ENCODE measurements at regions not wholly inside any gene's neighbourhood (a gene's known extent, or its start where the extent isn't known, plus 50 kb on each side); places are given as distances from the start of the nearest gene placed in this dataset.

DNA sequence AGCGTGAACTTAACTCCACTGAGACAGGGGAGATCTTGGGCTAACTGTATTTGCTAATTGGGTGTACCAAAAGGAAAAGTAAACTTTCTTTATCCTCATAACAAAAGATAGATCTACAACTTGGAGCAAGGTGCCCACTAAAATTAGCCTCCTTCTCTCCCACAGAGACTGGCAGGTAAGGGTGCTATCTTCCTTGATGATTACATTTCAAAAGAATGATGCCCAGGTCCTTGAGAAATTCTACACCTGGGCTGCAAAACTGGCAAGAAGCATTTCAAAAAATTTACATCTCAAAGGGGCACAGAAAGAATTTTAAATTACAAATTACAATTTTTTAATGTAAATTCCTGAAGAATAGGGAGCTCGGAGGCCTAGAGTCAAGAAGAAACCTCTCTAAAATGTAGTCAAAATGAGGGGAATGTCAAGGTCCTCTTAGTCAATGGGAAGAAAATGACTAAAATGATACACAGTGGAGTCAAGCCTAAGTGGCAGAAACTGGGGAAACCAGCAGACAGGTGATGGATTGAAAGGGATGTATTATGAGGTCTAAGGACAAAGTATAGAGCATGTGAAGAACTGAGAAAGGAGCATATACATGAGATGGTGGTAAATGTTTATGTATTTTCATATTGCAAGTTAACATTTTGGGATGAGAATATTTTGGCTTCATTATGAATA is 348.3 kb upstream of the TUSC1 start:
- DNase-seq: no peak

DNA sequence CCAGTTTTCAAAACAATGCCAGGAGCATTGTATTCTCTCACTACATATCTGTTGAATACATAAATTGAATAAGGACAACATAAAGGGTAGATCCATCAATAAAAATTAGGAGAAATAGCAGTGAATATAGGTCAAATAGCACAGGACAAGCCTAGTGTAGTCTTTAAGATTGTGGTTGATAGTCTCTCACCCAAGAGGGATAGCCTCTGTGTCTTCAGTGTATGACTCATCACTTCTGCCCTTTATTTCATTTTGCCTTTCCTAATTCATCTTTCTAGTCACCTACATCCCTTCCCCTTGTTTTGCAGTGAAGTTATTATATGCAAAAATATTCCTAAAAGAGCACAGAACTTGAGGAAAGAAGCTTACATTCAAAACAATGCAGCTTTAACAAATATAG is 335.0 kb upstream of the TUSC1 start:
- DNase-seq: no peak

GRCh38 chr9:26012797-26013196 is 334.6 kb upstream of the TUSC1 start:
- DNase-seq: no peak

GRCh38 chr9:25994605-25995004 is 316.4 kb upstream of the TUSC1 start:
- no peak for DNase-seq

DNA sequence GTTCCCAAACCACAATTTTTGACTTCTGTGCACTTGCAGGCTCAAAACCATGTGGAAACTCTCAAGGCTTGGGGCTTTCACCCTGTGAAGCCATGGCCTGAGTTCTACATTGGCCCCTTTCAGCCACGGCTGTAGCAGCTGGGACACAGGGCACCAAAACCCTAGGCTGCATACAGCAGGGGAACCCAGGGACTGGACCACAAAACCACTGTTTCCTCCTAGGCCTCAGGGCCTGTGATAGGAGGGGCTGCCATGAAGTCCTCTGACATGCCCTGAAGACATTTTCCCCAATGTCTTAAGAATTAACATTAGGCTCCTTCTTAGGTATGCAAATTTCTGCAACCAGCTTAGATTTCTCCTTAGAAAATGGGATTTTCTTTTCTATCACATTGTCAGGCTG is 312.1 kb upstream of the TUSC1 start:
- DNase-seq: no peak

DNA sequence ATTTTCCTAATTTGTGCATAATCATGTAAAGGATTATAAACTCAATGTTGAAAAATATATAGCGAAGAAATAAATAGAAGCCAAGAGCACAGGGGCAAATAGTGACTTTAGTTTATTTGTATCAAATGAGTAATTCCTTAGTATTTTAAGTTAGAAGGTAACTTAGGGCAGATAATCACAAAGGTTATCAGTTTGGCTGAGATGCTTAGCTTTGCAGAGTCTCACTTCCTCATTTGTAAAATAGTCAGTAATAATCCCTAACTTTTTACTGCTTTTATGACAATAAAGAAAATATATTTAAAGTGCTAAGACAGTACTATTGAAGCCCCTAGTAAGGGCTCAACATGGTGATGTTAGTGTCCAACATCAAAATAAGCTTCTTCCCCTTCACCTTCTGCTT is 297.4 kb upstream of the TUSC1 start:
- no peak for DNase-seq

DNA sequence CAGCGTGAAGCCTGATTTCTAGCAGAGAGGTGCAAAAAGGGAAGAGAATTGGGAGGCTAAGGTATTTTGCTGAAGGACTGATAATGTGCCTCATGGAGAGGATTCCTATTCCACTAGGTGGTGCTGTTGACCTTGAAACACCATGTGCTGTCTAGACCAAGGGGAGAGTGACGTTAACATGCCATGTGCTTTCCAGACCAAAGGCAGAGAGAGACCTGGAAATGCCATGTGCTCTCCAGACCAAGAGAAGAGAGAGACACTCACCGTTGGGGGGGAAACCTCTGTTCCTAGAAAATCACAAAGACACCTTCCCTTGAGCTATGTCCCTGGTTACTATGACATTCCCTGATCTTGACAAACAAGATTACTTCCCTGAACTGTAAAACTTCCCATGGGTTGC is 286.0 kb upstream of the TUSC1 start:
- peak; percentile 65 for DNase-seq

DNA sequence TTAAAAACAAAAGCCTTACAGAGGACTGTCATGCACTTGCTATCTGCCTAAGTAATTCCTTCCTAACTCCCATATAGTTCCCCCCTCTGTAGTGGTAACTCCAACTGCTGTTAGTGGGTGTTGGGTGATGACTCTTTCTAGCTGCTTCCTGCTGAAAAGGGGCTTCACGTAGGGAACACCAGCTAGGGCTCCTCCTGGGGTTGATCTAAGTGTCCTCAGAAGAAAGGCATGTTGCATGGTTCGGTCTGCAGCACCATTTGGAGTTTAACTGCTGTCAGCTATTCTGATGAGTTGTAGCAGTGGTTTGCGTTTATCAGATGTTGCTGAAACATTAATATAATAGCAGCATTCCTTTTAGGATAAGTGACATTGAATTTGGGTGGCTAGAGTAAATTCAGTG is 281.9 kb upstream of the TUSC1 start:
- DNase-seq: no peak

- no peak for DNase-seq
Observed at GRCh38 chr9:25954209-25954608, 276.0 kb upstream of the TUSC1 start.

- no peak for DNase-seq
Observed at GRCh38 chr9:25948182-25948581, 269.9 kb upstream of the TUSC1 start.

DNA sequence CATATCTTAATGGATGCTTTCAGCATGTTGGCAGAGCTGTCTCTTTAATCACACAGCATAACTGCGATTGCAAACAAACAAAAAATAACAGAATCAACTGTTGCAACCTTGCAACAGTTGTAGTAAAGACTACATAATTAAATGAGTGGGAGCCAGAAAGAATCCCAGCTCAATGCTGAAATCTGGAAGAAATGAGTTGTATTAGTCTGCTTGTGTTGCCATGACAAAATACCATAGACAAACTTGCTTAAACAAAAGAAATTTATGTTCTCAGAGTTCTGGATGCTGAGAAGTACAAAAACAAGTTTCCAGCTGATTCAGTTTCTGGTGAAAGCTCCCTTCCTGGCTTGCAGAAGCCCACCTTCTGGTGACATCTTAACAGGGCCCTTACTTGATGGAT is 260.9 kb upstream of the TUSC1 start:
- DNase-seq: no peak

- no peak for DNase-seq
Observed at GRCh38 chr9:25936031-25936430, 257.8 kb upstream of the TUSC1 start.

GRCh38 chr9:25935188-25935587 is 256.9 kb upstream of the TUSC1 start:
- DNase-seq: no peak

DNA sequence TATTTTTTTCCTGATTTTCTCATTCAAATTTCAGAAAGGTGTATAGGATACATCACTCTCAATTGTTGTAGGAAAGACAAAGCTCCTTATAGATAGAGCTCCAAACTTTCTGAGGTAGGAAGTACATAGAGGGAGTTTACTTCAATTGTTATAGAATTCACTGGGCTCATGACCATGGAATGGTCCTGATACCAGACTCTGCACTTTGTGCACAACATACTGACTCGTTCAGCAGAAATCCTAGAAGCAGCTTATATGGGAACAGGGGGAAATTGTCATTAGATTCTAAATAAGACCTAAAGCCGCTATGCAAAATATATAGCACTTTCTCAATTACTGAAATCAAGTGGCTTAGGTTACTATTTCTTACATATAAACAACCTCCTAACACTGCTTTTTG is 240.5 kb upstream of the TUSC1 start:
- no peak for DNase-seq

DNA sequence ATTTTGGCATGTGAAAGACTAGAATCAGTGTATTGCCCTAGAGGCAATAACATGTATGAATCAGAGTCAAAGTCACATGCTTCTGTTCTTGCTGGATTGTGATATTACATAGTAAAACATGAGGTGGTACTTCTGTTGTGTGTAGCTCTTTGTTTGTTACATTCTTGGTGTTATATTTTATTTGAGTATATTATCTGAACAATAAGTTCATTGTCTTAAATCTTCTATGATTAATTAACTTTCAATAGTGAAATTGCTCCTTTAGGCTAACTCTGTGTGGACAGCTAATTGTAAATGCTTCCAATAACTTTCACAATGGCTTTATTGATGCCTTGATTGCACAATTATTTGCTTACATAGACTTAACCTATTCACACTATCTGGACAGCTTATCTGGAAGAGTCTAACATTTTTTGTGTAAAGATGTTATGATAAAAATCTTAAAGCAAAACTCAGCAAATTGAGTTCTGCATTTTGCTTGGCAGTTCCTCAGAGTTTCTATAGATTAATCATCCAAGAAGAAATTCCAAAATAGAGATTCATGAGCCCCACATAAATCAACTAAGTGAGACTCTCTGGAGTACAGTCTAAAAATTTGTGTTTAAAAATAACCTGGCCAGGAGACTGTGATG is 239.6 kb upstream of the TUSC1 start:
- DNase-seq: no peak

GRCh38 chr9:25913806-25914205 is 235.6 kb upstream of the TUSC1 start:
- DNase-seq: no peak

DNA sequence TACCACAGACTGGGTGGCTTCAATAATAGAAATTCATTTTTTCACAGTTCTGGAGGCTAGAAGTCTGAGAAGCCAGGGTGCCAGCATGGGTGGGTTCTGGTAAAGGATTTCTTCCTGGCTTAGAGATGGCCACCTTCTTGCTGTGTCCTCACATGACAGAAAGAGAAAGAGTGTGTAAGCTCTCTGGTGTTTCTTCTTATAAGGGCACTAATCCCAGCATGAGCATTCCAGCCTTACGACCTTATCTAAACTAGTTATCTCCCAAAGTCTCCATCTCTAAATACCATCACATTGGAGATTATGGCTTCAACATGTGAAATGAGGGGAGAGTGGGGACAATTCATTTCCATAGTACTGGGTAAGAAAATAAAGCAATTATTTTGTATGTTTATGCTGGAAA is 226.5 kb upstream of the TUSC1 start:
- no peak for DNase-seq

GRCh38 chr9:25891527-25891926 is 213.3 kb upstream of the TUSC1 start:
- DNase-seq: no peak

DNA sequence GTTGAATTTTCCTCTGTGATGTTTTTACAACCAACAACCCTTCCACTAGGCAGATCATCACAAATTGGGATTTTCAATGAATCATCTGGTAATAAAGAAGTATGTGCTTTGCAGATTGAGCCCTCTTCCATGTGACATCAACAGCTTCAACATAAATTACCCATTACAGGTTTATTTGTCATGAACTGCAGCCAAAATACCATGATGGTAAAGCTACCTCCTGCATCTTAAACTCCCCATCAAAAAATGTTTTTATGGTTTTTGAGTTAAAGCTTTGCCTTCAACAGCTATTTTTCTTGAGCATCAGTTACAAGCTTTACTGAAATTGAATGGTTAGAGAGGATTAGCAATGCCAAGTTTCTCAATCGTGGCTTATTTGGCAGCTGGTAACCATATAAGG is 211.4 kb upstream of the TUSC1 start:
- DNase-seq: no peak

DNA sequence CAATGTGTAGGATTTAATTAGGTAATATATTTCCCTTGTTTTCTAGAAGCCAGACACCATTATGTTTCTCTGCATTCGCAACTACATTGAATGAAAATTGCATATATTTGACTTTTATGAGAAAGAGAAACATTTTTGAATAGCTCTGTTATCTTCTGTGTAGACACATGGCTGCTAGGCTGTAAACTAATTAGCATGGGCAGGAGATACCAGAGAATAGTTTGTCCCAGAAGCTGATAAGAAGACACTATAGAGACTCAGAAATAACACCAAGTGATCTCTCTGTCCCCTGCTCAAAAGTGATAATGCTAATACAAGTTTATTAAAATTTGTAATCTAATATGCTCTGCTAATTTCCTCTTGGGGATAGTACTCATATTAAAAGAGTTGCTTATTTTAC is 198.0 kb upstream of the TUSC1 start:
- DNase-seq: no peak

DNA sequence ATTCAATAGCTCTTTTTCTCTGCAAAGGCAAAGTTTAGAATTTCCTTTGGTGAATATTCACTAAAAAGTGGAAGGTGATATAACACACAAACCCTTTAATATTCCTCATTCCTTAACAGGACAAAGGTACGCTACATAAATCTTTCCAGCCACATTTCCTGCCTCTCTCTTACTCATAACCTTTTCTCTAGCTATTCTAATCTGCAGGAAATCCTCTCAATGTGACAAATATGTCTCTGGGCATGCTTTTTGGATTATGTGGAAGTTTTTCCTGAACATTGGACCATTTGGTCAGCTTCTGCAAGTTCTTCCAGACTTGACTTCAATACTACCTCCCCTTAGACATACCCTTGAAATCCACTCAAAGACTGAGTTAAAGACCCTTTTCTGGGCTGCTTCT is 186.3 kb upstream of the TUSC1 start:
- DNase-seq: no peak

- no peak for DNase-seq
Observed at GRCh38 chr9:25861421-25861820, 183.2 kb upstream of the TUSC1 start.

DNA sequence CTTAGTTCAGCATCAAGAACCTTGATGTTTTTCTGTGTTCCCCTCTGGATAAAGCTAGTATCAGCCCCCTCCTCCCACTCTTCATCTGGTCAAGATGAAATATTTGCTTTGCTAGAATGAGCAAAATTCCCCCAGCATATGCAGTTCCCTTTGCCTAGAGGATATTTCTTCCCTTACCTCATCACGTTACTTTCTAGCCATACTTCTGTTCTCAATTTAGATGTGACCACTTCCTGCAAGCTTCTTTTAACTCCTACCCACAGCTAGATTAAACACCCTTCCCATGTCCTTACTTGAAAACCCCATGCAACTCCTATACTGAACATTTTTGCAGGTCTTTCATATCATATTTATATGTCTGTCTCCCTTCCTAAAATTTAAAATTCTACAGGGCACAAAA is 178.9 kb upstream of the TUSC1 start:
- DNase-seq: no peak

DNA sequence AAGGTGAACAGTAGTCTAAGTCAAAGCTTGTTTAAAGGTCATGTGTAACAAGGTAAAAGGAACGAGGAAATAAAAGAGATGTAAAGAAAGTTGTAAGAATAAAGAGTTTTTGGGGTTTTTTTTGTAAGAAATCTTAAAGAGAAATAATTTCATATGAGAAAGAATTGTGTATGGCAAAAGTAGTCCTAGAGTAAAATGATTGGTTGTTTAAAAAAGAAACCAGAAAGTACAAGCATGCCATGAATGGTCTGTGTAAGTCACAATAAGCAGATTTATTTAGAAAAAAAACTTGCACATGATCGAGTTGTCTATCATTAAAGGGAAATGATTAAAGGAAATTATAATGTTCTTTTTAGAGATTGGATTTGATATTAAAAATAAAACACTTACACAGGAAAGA is 172.6 kb upstream of the TUSC1 start:
- no peak for DNase-seq

DNA sequence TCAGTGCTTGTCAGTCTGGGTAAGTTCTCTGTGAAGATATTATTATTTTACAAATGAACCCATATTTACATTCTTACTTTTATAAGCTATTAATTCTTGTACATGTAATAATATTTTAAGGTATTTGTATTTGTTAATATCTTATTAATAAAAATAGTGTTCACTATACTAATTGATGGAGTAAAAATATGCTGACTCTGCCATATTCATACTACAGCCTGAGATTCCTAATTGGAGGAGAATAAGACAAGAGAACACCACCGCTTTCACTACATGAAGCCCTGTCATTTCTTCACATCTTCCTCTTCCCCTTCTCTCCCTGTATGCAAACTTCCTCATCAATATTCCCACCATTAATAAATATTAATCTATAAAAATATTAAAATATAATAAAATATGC is 167.6 kb upstream of the TUSC1 start:
- no peak for DNase-seq
